IMR-90 (cell line): ENCODE measurements at regions not wholly inside any gene's neighbourhood (a gene's known extent, or its start where the extent isn't known, plus 50 kb on each side); places are given as distances from the start of the nearest gene placed in this dataset.
A peak's percentile ranks its signal among the peaks of the same experiment; 100 is the strongest.

ENCODE experiments used
- ATAC-seq: fragments of 200-7000 bp; cut with Tn5 transposase; 2 replicates; pipeline ENCODE4 v1.9.1; 2020; ENCODE audit warnings: low read depth, mild to moderate bottlenecking, moderate library complexity
- BruUV-seq: library from RNA; stranded (reverse); fragments of 400-500 nt; replicated peaks from 2 replicates; lab custom pipeline; 2021; lab: Mats Ljungman, UMichigan
- CTCF ChIA-PET: fragments of 300-600 bp; formaldehyde crosslinking; extraction: SDS; loops from one replicate; lab custom pipeline; 2021; ENCODE audit warnings: antibody characterized with exemption; lab: Yijun Ruan, JAX
- POLR2A ChIA-PET: fragments of 300-600 bp; sonication (Branson Sonifier 250); formaldehyde crosslinking; loops from one replicate; lab custom pipeline; 2022; ENCODE audit warnings: antibody characterized with exemption; ENCODE audit not compliant: unreplicated experiment; lab: Charles Lee
- DNase-seq: peaks from one replicate; pipeline ENCODE4 v3.0.0; 2013
- H2AFZ ChIP-seq: replicated peaks from 2 replicates; pipeline ENCODE3; 2013; ENCODE audit warnings: low read length, mild to moderate bottlenecking; ENCODE audit not compliant: poor library complexity
- H2AK5ac ChIP-seq: 2 replicates; pipeline ENCODE4 v1.6.1; 2013; ENCODE audit warnings: low read depth, low read length, inconsistent platforms
- H2AK9ac ChIP-seq: replicated peaks from 2 replicates; pipeline ENCODE3; 2013; ENCODE audit warnings: mild to moderate bottlenecking, low read depth, low read length, moderate library complexity; ENCODE audit not compliant: poor library complexity
- H2BK120ac ChIP-seq: 2 replicates; pipeline ENCODE4 v1.6.1; 2013; ENCODE audit warnings: low read depth, low read length, inconsistent platforms
- H2BK15ac ChIP-seq: 3 replicates; pipeline ENCODE4 v1.6.1; 2013; ENCODE audit warnings: low read depth, low read length, inconsistent platforms
- H2BK20ac ChIP-seq: 2 replicates; pipeline ENCODE4 v1.6.1; 2013; ENCODE audit warnings: low read depth, mild to moderate bottlenecking, inconsistent platforms, low read length, moderate library complexity
- H2BK5ac ChIP-seq: 2 replicates; pipeline ENCODE4 v1.6.1; 2013; ENCODE audit warnings: mild to moderate bottlenecking, low read depth, low read length, inconsistent platforms; ENCODE audit not compliant: poor library complexity, severe bottlenecking
- H3K14ac ChIP-seq: replicated peaks from 2 replicates; pipeline ENCODE4 v1.6.1; 2013; ENCODE audit warnings: low read depth, low read length, inconsistent platforms
- H3K18ac ChIP-seq: 2 replicates; pipeline ENCODE4 v1.6.1; 2013; ENCODE audit warnings: low read depth, low read length, control low read depth
- H3K23ac ChIP-seq: 2 replicates; pipeline ENCODE4 v1.6.1; 2013; ENCODE audit warnings: low read depth, low read length, inconsistent platforms
- H3K27ac ChIP-seq: 2 replicates; pipeline ENCODE4 v1.5.1; 2013; ENCODE audit warnings: mild to moderate bottlenecking, control low read depth, low read length; ENCODE audit not compliant: insufficient read depth
- H3K27me3 ChIP-seq: 2 replicates; pipeline ENCODE4 v1.6.1; 2013; ENCODE audit warnings: low read length; ENCODE audit not compliant: control insufficient read depth, insufficient read depth
- H3K36me3 ChIP-seq: 2 replicates; pipeline ENCODE4 v1.6.1; 2013; ENCODE audit warnings: low read length, mixed read lengths; ENCODE audit not compliant: control insufficient read depth, insufficient read depth
- H3K4ac ChIP-seq: 2 replicates; pipeline ENCODE4 v1.6.1; 2013; ENCODE audit warnings: low read depth, low read length, inconsistent platforms
- H3K4me1 ChIP-seq: 2 replicates; pipeline ENCODE4 v1.6.1; 2013; ENCODE audit warnings: low read length, mixed read lengths; ENCODE audit not compliant: control insufficient read depth, insufficient read depth
- H3K4me2 ChIP-seq: 2 replicates; pipeline ENCODE4 v1.6.1; 2013; ENCODE audit warnings: low read depth, mild to moderate bottlenecking, control low read depth, low read length, moderate library complexity
- H3K4me3 ChIP-seq: 2 replicates; pipeline ENCODE4 v1.5.1; 2013; ENCODE audit warnings: low read depth, mild to moderate bottlenecking, control low read depth, low read length, moderate library complexity; ENCODE audit not compliant: insufficient read depth
- H3K56ac ChIP-seq: 2 replicates; pipeline ENCODE4 v1.6.1; 2013; ENCODE audit warnings: low read length, inconsistent platforms; ENCODE audit not compliant: insufficient read depth; ENCODE audit errors: extremely low read depth
- H3K79me1 ChIP-seq, 2 experiments: 2 replicates each; pipeline ENCODE4 v1.6.1; 2013; ENCODE audit warnings: low read length in 2 of 2, inconsistent platforms in 1 of 2, low read depth in 1 of 2
- H3K9ac ChIP-seq: 2 replicates; pipeline ENCODE4 v1.6.1; 2013; ENCODE audit warnings: low read depth, low read length, control low read depth
- H3K9me1 ChIP-seq: 2 replicates; pipeline ENCODE4 v1.6.1; 2013; ENCODE audit warnings: low read length, inconsistent platforms; ENCODE audit not compliant: insufficient read depth
- H3K9me3 ChIP-seq: 2 replicates; pipeline ENCODE4 v1.6.1; 2013; ENCODE audit warnings: low read length; ENCODE audit not compliant: control insufficient read depth, insufficient read depth
- H4K20me1 ChIP-seq: 2 replicates; pipeline ENCODE4 v1.6.1; 2013; ENCODE audit warnings: low read length, inconsistent platforms; ENCODE audit not compliant: insufficient read depth
- H4K5ac ChIP-seq: 2 replicates; pipeline ENCODE4 v1.6.1; 2013; ENCODE audit warnings: mild to moderate bottlenecking, low read depth, low read length, control low read depth
- H4K8ac ChIP-seq, 2 experiments: 2 replicates each; pipeline ENCODE4 v1.6.1; 2013; ENCODE audit warnings: low read depth in 2 of 2, low read length in 2 of 2, control low read depth in 1 of 2, inconsistent platforms in 1 of 2
- H4K91ac ChIP-seq: 2 replicates; pipeline ENCODE4 v1.6.1; 2013; ENCODE audit warnings: low read depth, low read length, inconsistent platforms; ENCODE audit not compliant: insufficient read depth
- BHLHE40 ChIP-seq: fragments of 150-350 bp; IDR thresholded peaks from 2 replicates; pipeline ENCODE4 v1.6.1; 2016; ENCODE audit warnings: mild to moderate bottlenecking, low read depth, low read length
- CEBPB ChIP-seq: IDR thresholded peaks from 2 replicates; pipeline ENCODE4 v1.6.1; 2012; ENCODE audit warnings: low read depth, low read length, improper control_type of control experiment
- FOS ChIP-seq: fragments of 150-350 bp; IDR thresholded peaks from 2 replicates; pipeline ENCODE4 v1.6.1; 2016; ENCODE audit warnings: low read depth, low read length
- RCOR1 ChIP-seq: IDR thresholded peaks from 2 replicates; pipeline ENCODE4 v1.6.1; 2012; ENCODE audit warnings: mild to moderate bottlenecking, low read length, improper control_type of control experiment; ENCODE audit not compliant: insufficient replicate concordance
- WGBS, 2 experiments: methylation state at CpG; one replicate each; pipeline versions ENCODE4 v1.1.5 to v1.1.7; 2013; ENCODE audit warnings: missing lambda C conversion rate in 2 of 2; ENCODE audit not compliant: insufficient read length in 1 of 2; ENCODE audit errors: extremely low coverage in 2 of 2; 5-methylcytosine and 5-hydroxymethylcytosine counted together
- dilution Hi-C: fragments of 300-500 bp; cut with HindIII; formaldehyde crosslinking; loops from one replicate; pipeline ENCODE4 v1.14.3; 2018; ENCODE audit warnings: low sequenced_read_pairs; ENCODE audit not compliant: unreplicated experiment
- in situ Hi-C: fragments of 300-500 bp; cut with MboI; formaldehyde crosslinking; loops from 3 replicates; pipeline ENCODE4 v1.14.3; 2019; ENCODE audit warnings: low sequenced_read_pairs, inconsistent platforms, mixed read lengths
- intact Hi-C: fragments of 100-400 bp; cut with micrococcal nuclease; formaldehyde crosslinking; loops from 2 replicates; pipeline ENCODE4 v1.10.0; 2022

DNA sequence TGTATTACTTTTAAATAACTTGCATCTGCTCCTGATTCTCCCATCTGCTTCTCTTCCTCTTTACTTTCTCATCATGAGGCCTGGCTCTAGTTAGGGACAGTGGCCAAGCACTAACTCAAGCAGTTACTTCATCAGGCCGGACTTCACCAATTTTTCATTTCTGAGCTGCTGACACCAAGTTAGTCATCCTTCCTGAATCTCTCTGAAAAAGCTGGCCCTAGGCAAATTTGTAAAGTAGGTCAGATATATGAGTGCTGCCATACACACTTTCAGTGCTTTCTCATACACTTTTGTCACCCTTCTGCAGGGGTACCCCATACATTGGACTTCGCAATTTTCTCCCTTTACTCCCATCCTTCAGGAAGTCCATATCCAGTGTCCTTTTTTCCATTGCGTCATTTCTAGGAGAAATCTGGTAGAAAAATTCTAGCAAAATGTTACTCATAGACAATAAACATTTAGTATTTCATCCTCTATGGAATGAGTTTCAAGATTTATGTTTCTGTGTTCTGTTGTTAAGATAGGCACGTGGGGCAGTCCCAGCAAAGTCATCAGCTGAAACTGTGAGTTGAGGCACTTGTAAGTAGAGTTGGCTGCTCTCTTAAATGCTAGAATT, 276.8 kb upstream of the TMPO start:
- intact Hi-C loops (no loop called here), dilution Hi-C loops (no loop called here), in situ Hi-C loops (no loop called here)
- no peak overlapping the region for H2BK15ac ChIP-seq
- H3K9me3 ChIP-seq = no peaks in the 10 kb centered on the region
- no peak overlapping the region for H2AFZ ChIP-seq
- H3K9me1 ChIP-seq = no peaks in the 10 kb centered on the region
- no peak overlapping the region for H2BK120ac ChIP-seq
- no peak overlapping the region for H3K9ac ChIP-seq
- H3K4me3 ChIP-seq = no peak overlapping the region
- H3K4me1 ChIP-seq = no peaks in the 10 kb centered on the region
- ATAC-seq (no peak), DNase-seq (peak; percentile 29)
- no peaks in the 10 kb centered on the region for H4K20me1 ChIP-seq
- CTCF ChIA-PET = no interaction called here
- no peak overlapping the region for H3K4ac ChIP-seq
- H3K79me1 ChIP-seq = no peaks in the 10 kb centered on the region
- H2BK20ac ChIP-seq = no peak overlapping the region
- H3K14ac ChIP-seq = no peak overlapping the region
- TF ChIP-seq FOS (no peak), RCOR1 (no peak), CEBPB (0 out of 2 replicates have a peak, but pooled peaks have one; percentile 13), BHLHE40 (no peak)
- no TSS peak for BruUV-seq
- no CpG with 5 or more reads among the region's 4 CpGs for WGBS, 2 experiments
- no peak overlapping the region for H4K5ac ChIP-seq
- H3K27me3 ChIP-seq = no peaks in the 10 kb centered on the region
- no peak overlapping the region for H2AK9ac ChIP-seq
- no peak overlapping the region for H3K23ac ChIP-seq
- no peak overlapping the region for H4K91ac ChIP-seq
- no peak overlapping the region for H2AK5ac ChIP-seq
- H2BK5ac ChIP-seq = no peak overlapping the region
- POLR2A ChIA-PET = no interaction called here
- no peaks in the 10 kb centered on the region for H3K36me3 ChIP-seq
- no peak overlapping the region for H3K4me2 ChIP-seq
- H4K8ac ChIP-seq = no peak overlapping the region
- H3K18ac ChIP-seq = no peak overlapping the region
- H3K56ac ChIP-seq = no peak overlapping the region
- H3K27ac ChIP-seq = no peak overlapping the region
